HCT116 (cell line): ENCODE measurements at regions not wholly inside any gene's neighbourhood (a gene's known extent, or its start where the extent isn't known, plus 50 kb on each side); places are given as distances from the start of the nearest gene placed in this dataset.

Experiments used
- ATAC-seq: fragments of 200-7000 bp; cut with Tn5 transposase; 2 replicates; pipeline ENCODE4 v1.9.1; 2020; ENCODE audit warnings: mild to moderate bottlenecking, moderate library complexity
- BruUV-seq: library from RNA; stranded (reverse); fragments of 400-500 nt; replicated peaks from 2 replicates; lab custom pipeline; 2021; lab: Mats Ljungman, UMichigan
- CTCF ChIA-PET: fragments of 300-600 bp; sonication (Branson Sonifier 250); formaldehyde crosslinking; loops from one replicate; lab custom pipeline; 2021; ENCODE audit warnings: antibody characterized with exemption; lab: Charles Lee
- POLR2A ChIA-PET: fragments of 300-600, 350-600 bp; sonication (Branson Sonifier 250); formaldehyde crosslinking; loops from one replicate; lab custom pipeline; 2021; ENCODE audit warnings: antibody characterized with exemption; lab: Charles Lee
- RAD21 ChIA-PET, 2 experiments: fragments of 300-600 bp; sonication (Branson Sonifier 250); formaldehyde crosslinking; loops; one replicate each; lab custom pipeline; 2023; ENCODE audit warnings: low total read pairs in 2 of 2; ENCODE audit not compliant: uncharacterized antibody in 2 of 2, unreplicated experiment in 2 of 2, low non-redundant PET in 1 of 2; lab: Charles Lee
- DNase-seq: peaks from one replicate; pipeline ENCODE4 v3.0.0-alpha.2; 2010; ENCODE audit warnings: low read depth, low spot score
- H2AFZ ChIP-seq: fragments of 200-600 bp; shearing (Covaris generic), sonication (generic); 2 replicates; pipeline ENCODE4 v1.6.1; 2017; ENCODE audit warnings: low read depth, mixed run types, mixed read lengths, antibody characterized with exemption, low read length; ENCODE audit not compliant: poor library complexity, severe bottlenecking
- H3K27ac ChIP-seq: 2 replicates; pipeline ENCODE4 v1.5.1; 2012; ENCODE audit warnings: low read depth, low read length
- H3K27me3 ChIP-seq: fragments of 200-600 bp; sonication (generic); 2 replicates; pipeline ENCODE4 v1.6.1; 2016; ENCODE audit warnings: mixed run types, low read length, mixed read lengths; ENCODE audit not compliant: insufficient read depth
- H3K36me3 ChIP-seq, 2 experiments: fragments of 200-500 bp in 1 of 2; fragments of 200-600 bp in 1 of 2; sonication (Bioruptor generic) in 1 of 2; sonication (generic) in 1 of 2; 2 replicates each; pipeline versions ENCODE4 v1.5.1 to v1.6.1; 2014 to 2016; ENCODE audit warnings: low read length in 2 of 2, inconsistent platforms in 1 of 2, mixed read lengths in 1 of 2, mixed run types in 1 of 2; ENCODE audit not compliant: insufficient read depth in 2 of 2, control insufficient read depth in 1 of 2
- H3K4me1 ChIP-seq, 2 experiments: fragments of 200-600 bp in 1 of 2; sonication (generic) in 1 of 2; 2 replicates each; pipeline versions ENCODE4 v1.5.1 to v1.6.1; 2012 to 2017; ENCODE audit warnings: low read length in 2 of 2, inconsistent platforms in 1 of 2, mild to moderate bottlenecking in 1 of 2, mixed read lengths in 1 of 2, mixed run types in 1 of 2, moderate library complexity in 1 of 2; ENCODE audit not compliant: insufficient read depth in 2 of 2, control insufficient read depth in 1 of 2
- H3K4me2 ChIP-seq: fragments of 200-600 bp; sonication (generic); 2 replicates; pipeline ENCODE4 v1.6.1; 2017; ENCODE audit warnings: mixed run types, low read length, mixed read lengths
- H3K4me3 ChIP-seq, 2 experiments: fragments of 200-600 bp in 1 of 2; sonication (generic) in 1 of 2; replicated peaks in 1 of 2; 2 replicates each; pipeline ENCODE4 v1.5.1; 2011 to 2016; ENCODE audit warnings: low read length in 2 of 2, control low read depth in 1 of 2, low read depth in 1 of 2, mild to moderate bottlenecking in 1 of 2, mixed read lengths in 1 of 2, mixed run types in 1 of 2
- H3K79me2 ChIP-seq: fragments of 200-600 bp; sonication (generic); 2 replicates; pipeline ENCODE4 v1.6.1; 2017; ENCODE audit warnings: mild to moderate bottlenecking, mixed run types, low read length, moderate library complexity, mixed read lengths; ENCODE audit not compliant: insufficient read depth
- H3K9ac ChIP-seq: fragments of 200-600 bp; sonication (generic); 2 replicates; pipeline ENCODE4 v1.6.1; 2016; ENCODE audit warnings: low read length, mixed read lengths
- H3K9me2 ChIP-seq: fragments of 200-600 bp; sonication (generic), shearing (Covaris generic); 2 replicates; pipeline ENCODE4 v1.6.1; 2017; ENCODE audit warnings: mixed run types, mild to moderate bottlenecking, moderate library complexity; ENCODE audit not compliant: insufficient read depth
- H3K9me3 ChIP-seq, 2 experiments: fragments of 200-500 bp in 1 of 2; fragments of 200-600 bp in 1 of 2; sonication (Bioruptor generic) in 1 of 2; sonication (generic) in 1 of 2; 2 replicates each; pipeline ENCODE4 v1.6.1; 2014 to 2017; ENCODE audit warnings: low read length in 2 of 2, mixed read lengths in 2 of 2, inconsistent platforms in 1 of 2, low read depth in 1 of 2, mild to moderate bottlenecking in 1 of 2, mixed run types in 1 of 2, moderate library complexity in 1 of 2; ENCODE audit not compliant: control insufficient read depth in 1 of 2, insufficient read depth in 1 of 2
- H4K20me1 ChIP-seq: fragments of 200-600 bp; sonication (generic), shearing (Covaris generic); 2 replicates; pipeline ENCODE4 v1.6.1; 2017; ENCODE audit warnings: mixed run types, mild to moderate bottlenecking, moderate library complexity; ENCODE audit not compliant: insufficient read depth
- CBX3 ChIP-seq: IDR thresholded peaks from 2 replicates; pipeline ENCODE4 v1.6.1; 2012; ENCODE audit warnings: low read depth
- CEBPB ChIP-seq: IDR thresholded peaks from 2 replicates; pipeline ENCODE4 v1.6.1; 2012; ENCODE audit warnings: low read depth
- EGR1 ChIP-seq: IDR thresholded peaks from 2 replicates; pipeline ENCODE4 v1.6.1; 2012; ENCODE audit warnings: low read depth
- EZH2 ChIP-seq: fragments of 200-600 bp; sonication (generic); IDR thresholded peaks from 2 replicates; pipeline ENCODE4 v1.6.1; 2017; ENCODE audit warnings: antibody characterized with exemption, mixed run types
- FOSL1 ChIP-seq: IDR thresholded peaks from 2 replicates; pipeline ENCODE4 v1.6.1; 2012; ENCODE audit warnings: low read depth
- JUND ChIP-seq: IDR thresholded peaks from 2 replicates; pipeline ENCODE4 v1.6.1; 2012
- POLR2AphosphoS5 ChIP-seq: IDR thresholded peaks from 2 replicates; pipeline ENCODE4 v1.6.1; 2011; ENCODE audit warnings: mild to moderate bottlenecking, low read depth, low read length, moderate library complexity
- SP1 ChIP-seq: IDR thresholded peaks from 2 replicates; pipeline ENCODE4 v1.6.1; 2012; ENCODE audit warnings: low read depth
- SRF ChIP-seq: IDR thresholded peaks from 2 replicates; pipeline ENCODE4 v1.6.1; 2012; ENCODE audit warnings: low read depth
- YY1 ChIP-seq: IDR thresholded peaks from 2 replicates; pipeline ENCODE4 v1.6.1; 2011; ENCODE audit warnings: low read length, low read depth, moderate library complexity, mild to moderate bottlenecking; ENCODE audit not compliant: insufficient replicate concordance; ENCODE audit errors: extremely low read depth
- ZNF274 ChIP-seq: fragments of 200-500 bp; sonication (Bioruptor generic); IDR thresholded peaks from 2 replicates; pipeline ENCODE4 v1.6.1; 2014; ENCODE audit warnings: mild to moderate bottlenecking, low read depth, low read length, inconsistent platforms
- intact Hi-C: fragments of 100-400 bp; cut with micrococcal nuclease; formaldehyde crosslinking; loops from 2 replicates; pipeline ENCODE4 v1.10.0; 2022
- TF ChIP-seq, protein P1 (sequence below): IDR thresholded peaks from 2 replicates; pipeline ENCODE4 v1.6.1; 2011; ENCODE audit warnings: mild to moderate bottlenecking, low read length, moderate library complexity; ENCODE audit not compliant: insufficient replicate concordance; ENCODE audit errors: extremely low read depth
- TF ChIP-seq, protein P2 (sequence below), 3 experiments: fragments of 200-600 bp in 1 of 3; sonication (generic) in 1 of 3; IDR thresholded peaks in 2 of 3; conservative IDR thresholded peaks in 1 of 3; 2 replicates each; pipeline ENCODE4 v1.5.1; 2012 to 2017; ENCODE audit warnings: low read depth in 2 of 3, low read length in 2 of 3, antibody characterized with exemption in 1 of 3, borderline replicate concordance in 1 of 3, control low read depth in 1 of 3, mild to moderate bottlenecking in 1 of 3, mixed read lengths in 1 of 3, mixed run types in 1 of 3, moderate library complexity in 1 of 3; ENCODE audit not compliant: insufficient read depth in 1 of 3
- TF ChIP-seq, protein P3 (sequence below): IDR thresholded peaks from 2 replicates; pipeline ENCODE4 v1.6.1; 2012; ENCODE audit warnings: low read depth

DNA sequence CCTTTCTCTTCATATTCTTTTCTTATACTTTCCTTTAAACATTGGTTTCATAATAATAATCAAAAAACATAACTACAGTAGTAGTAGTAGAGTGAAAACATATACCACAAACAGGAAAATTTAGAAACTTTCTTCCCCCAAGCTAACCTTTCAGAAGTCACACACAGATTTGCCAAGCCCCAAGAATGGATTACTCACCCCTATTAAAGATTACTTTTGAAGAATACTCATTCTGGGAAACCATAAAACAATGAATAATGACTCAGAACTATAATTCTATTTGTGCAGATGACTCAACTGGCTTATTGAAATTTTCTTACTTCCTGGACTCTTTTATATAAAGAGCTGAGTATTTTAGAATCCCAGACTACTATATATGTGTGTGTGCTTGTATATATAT lies 119.4 kb upstream of the GJE1 start (continued):
- TF ChIP-seq, protein P1, sequence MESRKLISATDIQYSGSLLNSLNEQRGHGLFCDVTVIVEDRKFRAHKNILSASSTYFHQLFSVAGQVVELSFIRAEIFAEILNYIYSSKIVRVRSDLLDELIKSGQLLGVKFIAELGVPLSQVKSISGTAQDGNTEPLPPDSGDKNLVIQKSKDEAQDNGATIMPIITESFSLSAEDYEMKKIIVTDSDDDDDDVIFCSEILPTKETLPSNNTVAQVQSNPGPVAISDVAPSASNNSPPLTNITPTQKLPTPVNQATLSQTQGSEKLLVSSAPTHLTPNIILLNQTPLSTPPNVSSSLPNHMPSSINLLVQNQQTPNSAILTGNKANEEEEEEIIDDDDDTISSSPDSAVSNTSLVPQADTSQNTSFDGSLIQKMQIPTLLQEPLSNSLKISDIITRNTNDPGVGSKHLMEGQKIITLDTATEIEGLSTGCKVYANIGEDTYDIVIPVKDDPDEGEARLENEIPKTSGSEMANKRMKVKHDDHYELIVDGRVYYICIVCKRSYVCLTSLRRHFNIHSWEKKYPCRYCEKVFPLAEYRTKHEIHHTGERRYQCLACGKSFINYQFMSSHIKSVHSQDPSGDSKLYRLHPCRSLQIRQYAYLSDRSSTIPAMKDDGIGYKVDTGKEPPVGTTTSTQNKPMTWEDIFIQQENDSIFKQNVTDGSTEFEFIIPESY: peak; percentile 43
- TF ChIP-seq JUND (peak; percentile 99), SRF (peak; percentile 79)

DNA sequence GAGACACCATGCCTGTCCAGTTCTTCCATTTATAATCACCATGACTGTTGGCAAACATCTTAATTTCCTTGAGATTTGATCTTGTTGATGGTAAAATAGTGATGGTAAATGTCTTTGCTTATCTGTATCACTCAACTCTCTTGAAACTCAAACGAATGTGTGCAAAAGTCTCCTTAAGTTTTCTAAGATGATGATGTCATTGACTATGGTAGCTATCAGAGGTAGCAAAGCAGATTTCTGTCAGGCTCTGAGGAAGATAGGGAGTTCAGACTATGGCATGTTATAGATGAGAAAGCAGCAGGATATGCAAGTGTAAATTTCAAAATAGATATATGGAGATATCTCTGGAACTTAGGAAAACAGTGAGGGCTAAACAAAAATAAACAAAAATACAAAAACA lies 121.0 kb upstream of the GJE1 start:
- Histone ChIP-seq H3K27ac (0 out of 2 replicates have a peak overlapping the region, but pooled peaks have one; percentile 91), H3K36me3 (no peaks in the 10 kb centered on the region), H2AFZ (peak overlapping the region; percentile 60), H3K4me2 (peak overlapping the region; percentile 60; the same call in 1 of the 2 replicates), H4K20me1 (no peaks in the 10 kb centered on the region), H3K9me3 (no peaks in the 10 kb centered on the region), H3K79me2 (no peaks in the 10 kb centered on the region), H3K9me2 (no peaks in the 10 kb centered on the region), H3K4me3 (no peak overlapping the region), H3K9ac (no peak overlapping the region), H3K4me1 (peaks cover 78 to 87% of the 10 kb centered on the region in 2 experiments), H3K27me3 (no peaks in the 10 kb centered on the region)
- DNase-seq: no peak
- intact Hi-C loops: no loop called here
- POLR2A ChIA-PET: no interaction called here
- RAD21 ChIA-PET: no interaction called here
- no TSS peak for BruUV-seq
- TF ChIP-seq CEBPB (no peak), SP1 (no peak), ZNF274 (no peak), FOSL1 (no peak), POLR2AphosphoS5 (no peak), EZH2 (no peak), EGR1 (no peak), CBX3 (no peak), YY1 (no peak)
- TF ChIP-seq, protein P1: no peak
- TF ChIP-seq, protein P2, sequence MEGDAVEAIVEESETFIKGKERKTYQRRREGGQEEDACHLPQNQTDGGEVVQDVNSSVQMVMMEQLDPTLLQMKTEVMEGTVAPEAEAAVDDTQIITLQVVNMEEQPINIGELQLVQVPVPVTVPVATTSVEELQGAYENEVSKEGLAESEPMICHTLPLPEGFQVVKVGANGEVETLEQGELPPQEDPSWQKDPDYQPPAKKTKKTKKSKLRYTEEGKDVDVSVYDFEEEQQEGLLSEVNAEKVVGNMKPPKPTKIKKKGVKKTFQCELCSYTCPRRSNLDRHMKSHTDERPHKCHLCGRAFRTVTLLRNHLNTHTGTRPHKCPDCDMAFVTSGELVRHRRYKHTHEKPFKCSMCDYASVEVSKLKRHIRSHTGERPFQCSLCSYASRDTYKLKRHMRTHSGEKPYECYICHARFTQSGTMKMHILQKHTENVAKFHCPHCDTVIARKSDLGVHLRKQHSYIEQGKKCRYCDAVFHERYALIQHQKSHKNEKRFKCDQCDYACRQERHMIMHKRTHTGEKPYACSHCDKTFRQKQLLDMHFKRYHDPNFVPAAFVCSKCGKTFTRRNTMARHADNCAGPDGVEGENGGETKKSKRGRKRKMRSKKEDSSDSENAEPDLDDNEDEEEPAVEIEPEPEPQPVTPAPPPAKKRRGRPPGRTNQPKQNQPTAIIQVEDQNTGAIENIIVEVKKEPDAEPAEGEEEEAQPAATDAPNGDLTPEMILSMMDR (IDR thresholded peaks at IDR 0.05 in 2 of 3, conservative IDR thresholded peaks at IDR 0.05 in 1 of 3; ENCODE audit: borderline replicate concordance in 1 of 3, insufficient read depth in 1 of 3, low read depth in 2 of 3, low read length in 2 of 3): no peak
- TF ChIP-seq, protein P3, sequence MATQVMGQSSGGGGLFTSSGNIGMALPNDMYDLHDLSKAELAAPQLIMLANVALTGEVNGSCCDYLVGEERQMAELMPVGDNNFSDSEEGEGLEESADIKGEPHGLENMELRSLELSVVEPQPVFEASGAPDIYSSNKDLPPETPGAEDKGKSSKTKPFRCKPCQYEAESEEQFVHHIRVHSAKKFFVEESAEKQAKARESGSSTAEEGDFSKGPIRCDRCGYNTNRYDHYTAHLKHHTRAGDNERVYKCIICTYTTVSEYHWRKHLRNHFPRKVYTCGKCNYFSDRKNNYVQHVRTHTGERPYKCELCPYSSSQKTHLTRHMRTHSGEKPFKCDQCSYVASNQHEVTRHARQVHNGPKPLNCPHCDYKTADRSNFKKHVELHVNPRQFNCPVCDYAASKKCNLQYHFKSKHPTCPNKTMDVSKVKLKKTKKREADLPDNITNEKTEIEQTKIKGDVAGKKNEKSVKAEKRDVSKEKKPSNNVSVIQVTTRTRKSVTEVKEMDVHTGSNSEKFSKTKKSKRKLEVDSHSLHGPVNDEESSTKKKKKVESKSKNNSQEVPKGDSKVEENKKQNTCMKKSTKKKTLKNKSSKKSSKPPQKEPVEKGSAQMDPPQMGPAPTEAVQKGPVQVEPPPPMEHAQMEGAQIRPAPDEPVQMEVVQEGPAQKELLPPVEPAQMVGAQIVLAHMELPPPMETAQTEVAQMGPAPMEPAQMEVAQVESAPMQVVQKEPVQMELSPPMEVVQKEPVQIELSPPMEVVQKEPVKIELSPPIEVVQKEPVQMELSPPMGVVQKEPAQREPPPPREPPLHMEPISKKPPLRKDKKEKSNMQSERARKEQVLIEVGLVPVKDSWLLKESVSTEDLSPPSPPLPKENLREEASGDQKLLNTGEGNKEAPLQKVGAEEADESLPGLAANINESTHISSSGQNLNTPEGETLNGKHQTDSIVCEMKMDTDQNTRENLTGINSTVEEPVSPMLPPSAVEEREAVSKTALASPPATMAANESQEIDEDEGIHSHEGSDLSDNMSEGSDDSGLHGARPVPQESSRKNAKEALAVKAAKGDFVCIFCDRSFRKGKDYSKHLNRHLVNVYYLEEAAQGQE: no peak
- ATAC-seq: no peak
- CTCF ChIA-PET: interaction anchor here (1.0 kb wide), 1 partner anchor 22 kb away, joined by 4 read pairs; no protein-coding TSS in a partner anchor
